Panc1 (cell line): ENCODE measurements at regions not wholly inside any gene's neighbourhood (a gene's known extent, or its start where the extent isn't known, plus 50 kb on each side); places are given as distances from the start of the nearest gene placed in this dataset.
A peak's percentile ranks its signal among the peaks of the same experiment; 100 is the strongest.

ENCODE experiments used
- ATAC-seq: fragments of 200-7000 bp; cut with Tn5 transposase; 2 replicates; pipeline ENCODE4 v1.9.1; 2020; ENCODE audit warnings: mild to moderate bottlenecking, moderate library complexity
- BruUV-seq: library from RNA; stranded (reverse); fragments of 400-500 nt; replicated peaks from 2 replicates; lab custom pipeline; 2021; lab: Mats Ljungman, UMichigan
- CTCF ChIA-PET: fragments of 300-600 bp; sonication (Branson Sonifier 250); formaldehyde crosslinking; loops from one replicate; lab custom pipeline; 2022; ENCODE audit warnings: antibody characterized with exemption; lab: Charles Lee
- POLR2A ChIA-PET: fragments of 300-600 bp; sonication (Branson Sonifier 250); formaldehyde crosslinking; loops from one replicate; lab custom pipeline; 2022; ENCODE audit warnings: antibody characterized with exemption; lab: Charles Lee
- DNase-seq: peaks from one replicate; pipeline ENCODE4 v3.0.0-alpha.2; 2010; ENCODE audit warnings: low read depth, low spot score
- H3K27ac ChIP-seq: 2 replicates; pipeline ENCODE4 v1.5.1; 2011; ENCODE audit warnings: mild to moderate bottlenecking, low read length, inconsistent platforms
- H3K27me3 ChIP-seq: fragments of 200-500 bp; sonication (Bioruptor generic); 2 replicates; pipeline ENCODE4 v1.6.0; 2014; ENCODE audit warnings: low read length, inconsistent platforms; ENCODE audit not compliant: control insufficient read depth, insufficient read depth
- H3K36me3 ChIP-seq: fragments of 200-500 bp; sonication (Bioruptor generic); 2 replicates; pipeline ENCODE4 v1.5.1; 2014; ENCODE audit warnings: inconsistent platforms, mild to moderate bottlenecking, low read length, moderate library complexity; ENCODE audit not compliant: control insufficient read depth, insufficient read depth
- H3K4me1 ChIP-seq: 2 replicates; pipeline ENCODE4 v1.5.1; 2011; ENCODE audit warnings: inconsistent platforms, mild to moderate bottlenecking, low read length, moderate library complexity; ENCODE audit not compliant: control insufficient read depth, insufficient read depth
- H3K4me3 ChIP-seq, 2 experiments: 2 replicates each; pipeline ENCODE4 v1.5.1; 2011 to 2012; ENCODE audit warnings: low read depth in 2 of 2, low read length in 2 of 2, mild to moderate bottlenecking in 2 of 2, inconsistent platforms in 1 of 2, moderate library complexity in 1 of 2
- H3K9me3 ChIP-seq: fragments of 200-500 bp; sonication (Bioruptor generic); 2 replicates; pipeline ENCODE4 v1.5.1; 2014; ENCODE audit warnings: low read depth, mild to moderate bottlenecking, inconsistent platforms, low read length, moderate library complexity; ENCODE audit not compliant: control insufficient read depth, insufficient read depth
- POLR2AphosphoS5 ChIP-seq: IDR thresholded peaks from 2 replicates; pipeline ENCODE4 v1.6.1; 2012; ENCODE audit warnings: mild to moderate bottlenecking, low read depth, low read length, moderate library complexity
- REST ChIP-seq, 2 experiments: IDR thresholded peaks; 2 replicates each; pipeline ENCODE4 v1.6.1; 2011 to 2012; ENCODE audit warnings: low read depth in 2 of 2, control low read depth in 1 of 2, low read length in 1 of 2, mild to moderate bottlenecking in 1 of 2, moderate library complexity in 1 of 2; ENCODE audit not compliant: insufficient read depth in 1 of 2
- SIN3A ChIP-seq: IDR thresholded peaks from 2 replicates; pipeline ENCODE4 v1.6.1; 2012; ENCODE audit warnings: low read depth, mild to moderate bottlenecking, low read length, moderate library complexity, borderline replicate concordance; ENCODE audit not compliant: insufficient read depth
- TCF7L2 ChIP-seq: IDR thresholded peaks from 2 replicates; pipeline ENCODE4 v1.6.1; 2011; ENCODE audit warnings: mild to moderate bottlenecking, low read depth, low read length, inconsistent platforms
- in situ Hi-C: cut with HindIII; loops from 2 replicates; pipeline ENCODE4 v1.10.0; 2016; ENCODE audit warnings: low sequenced_read_pairs, low pct_unique_long_range_greater_than_20kb
- intact Hi-C: fragments of 100-400 bp; cut with micrococcal nuclease; formaldehyde crosslinking; loops from one replicate; pipeline ENCODE4 v1.10.0; 2022; ENCODE audit not compliant: unreplicated experiment
- TF ChIP-seq, protein P1 (sequence below): fragments of 450-650 bp; IDR thresholded peaks from 2 replicates; pipeline ENCODE4 v1.5.1; 2017; ENCODE audit warnings: mild to moderate bottlenecking

GRCh38 chr13:61692691-61693090, 277.0 kb upstream of the PCDH20 start:
- ChIA-PET POLR2A (no interaction called here), CTCF (no interaction called here)
- DNase-seq (no peak), ATAC-seq (no peak)
- TF ChIP-seq, protein P1, sequence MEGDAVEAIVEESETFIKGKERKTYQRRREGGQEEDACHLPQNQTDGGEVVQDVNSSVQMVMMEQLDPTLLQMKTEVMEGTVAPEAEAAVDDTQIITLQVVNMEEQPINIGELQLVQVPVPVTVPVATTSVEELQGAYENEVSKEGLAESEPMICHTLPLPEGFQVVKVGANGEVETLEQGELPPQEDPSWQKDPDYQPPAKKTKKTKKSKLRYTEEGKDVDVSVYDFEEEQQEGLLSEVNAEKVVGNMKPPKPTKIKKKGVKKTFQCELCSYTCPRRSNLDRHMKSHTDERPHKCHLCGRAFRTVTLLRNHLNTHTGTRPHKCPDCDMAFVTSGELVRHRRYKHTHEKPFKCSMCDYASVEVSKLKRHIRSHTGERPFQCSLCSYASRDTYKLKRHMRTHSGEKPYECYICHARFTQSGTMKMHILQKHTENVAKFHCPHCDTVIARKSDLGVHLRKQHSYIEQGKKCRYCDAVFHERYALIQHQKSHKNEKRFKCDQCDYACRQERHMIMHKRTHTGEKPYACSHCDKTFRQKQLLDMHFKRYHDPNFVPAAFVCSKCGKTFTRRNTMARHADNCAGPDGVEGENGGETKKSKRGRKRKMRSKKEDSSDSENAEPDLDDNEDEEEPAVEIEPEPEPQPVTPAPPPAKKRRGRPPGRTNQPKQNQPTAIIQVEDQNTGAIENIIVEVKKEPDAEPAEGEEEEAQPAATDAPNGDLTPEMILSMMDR: no peak
- TF ChIP-seq SIN3A (no peak), POLR2AphosphoS5 (no peak), REST (IDR thresholded peaks at IDR 0.05; ENCODE audit: insufficient read depth in 1 of 2, low read depth in 2 of 2, low read length in 1 of 2) (no peak), TCF7L2 (no peak)
- H3K4me1 ChIP-seq: no peaks in the 10 kb centered on the region
- H3K9me3 ChIP-seq: no peaks in the 10 kb centered on the region
- in situ Hi-C loops (no loop called here), intact Hi-C loops (no loop called here)
- no TSS peak for BruUV-seq
- H3K36me3 ChIP-seq: no peaks in the 10 kb centered on the region
- no peak overlapping the region for H3K27ac ChIP-seq
- no peaks in the 10 kb centered on the region for H3K27me3 ChIP-seq
- H3K4me3 ChIP-seq: no peak overlapping the region

GRCh38 chr13:61685682-61686012, 270.0 kb upstream of the PCDH20 start:
- POLR2A ChIA-PET: no interaction called here
- Histone ChIP-seq H3K36me3 (no peaks in the 10 kb centered on the region), H3K4me3 (no peak overlapping the region), H3K27ac (no peak overlapping the region), H3K27me3 (no peaks in the 10 kb centered on the region), H3K9me3 (no peaks in the 10 kb centered on the region), H3K4me1 (no peaks in the 10 kb centered on the region)
- no TSS peak for BruUV-seq
- CTCF ChIA-PET: no interaction called here
- TF ChIP-seq SIN3A (no peak), POLR2AphosphoS5 (no peak), TCF7L2 (no peak), REST (IDR thresholded peaks at IDR 0.05; ENCODE audit: insufficient read depth in 1 of 2, low read depth in 2 of 2, low read length in 1 of 2) (no peak)
- TF ChIP-seq, protein P1: peak; percentile 38; the same call in 1 of the 2 replicates
- intact Hi-C loops (no loop called here), in situ Hi-C loops (no loop called here)
- ATAC-seq (no peak), DNase-seq (no peak)
